Peyer's patch (tissue), 4 donors: ENCODE measurements at regions not wholly inside any gene's neighbourhood (a gene's known extent, or its start where the extent isn't known, plus 50 kb on each side); places are given as distances from the start of the nearest gene placed in this dataset.

ENCODE experiments used
- POLR2A ChIP-seq, 2 donors: fragments of 450-650 bp; IDR thresholded peaks; one replicate each; pipeline ENCODE4 v1.5.1; 2017; ENCODE audit warnings: antibody characterized with exemption in 2 of 2, mild to moderate bottlenecking in 2 of 2, moderate library complexity in 2 of 2
- TF ChIP-seq, protein P1 (sequence below), 6 experiments: fragments of 450-650 bp in 4 of 6; fragments of 200-600 bp in 2 of 6; sonication (generic) in 1 of 6; IDR thresholded peaks; one replicate each; pipeline ENCODE4 v1.5.1; 2017 to 2019; ENCODE audit warnings: antibody characterized with exemption in 6 of 6, mild to moderate bottlenecking in 3 of 6, moderate library complexity in 1 of 6

DNA sequence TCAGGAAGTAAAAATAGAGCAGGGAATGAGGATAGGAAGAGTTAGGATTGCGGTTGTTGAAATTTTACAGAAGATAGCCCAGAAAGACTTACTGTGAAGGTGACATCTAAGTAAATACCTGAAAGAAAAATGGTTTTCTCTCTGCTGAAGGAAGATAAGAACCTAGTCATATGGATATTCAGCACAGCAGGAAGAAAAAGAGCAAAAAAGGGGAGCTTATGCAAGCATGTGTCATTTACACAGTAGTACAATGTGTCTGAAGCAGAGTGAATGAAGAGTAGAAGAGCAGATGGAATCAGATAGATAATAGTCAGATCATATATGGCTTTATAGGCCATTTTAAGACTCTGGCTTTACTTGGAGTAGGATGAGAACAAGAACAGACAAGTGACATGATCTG, 126.9 kb upstream of the TENT5D start:
- TF ChIP-seq, protein P1, sequence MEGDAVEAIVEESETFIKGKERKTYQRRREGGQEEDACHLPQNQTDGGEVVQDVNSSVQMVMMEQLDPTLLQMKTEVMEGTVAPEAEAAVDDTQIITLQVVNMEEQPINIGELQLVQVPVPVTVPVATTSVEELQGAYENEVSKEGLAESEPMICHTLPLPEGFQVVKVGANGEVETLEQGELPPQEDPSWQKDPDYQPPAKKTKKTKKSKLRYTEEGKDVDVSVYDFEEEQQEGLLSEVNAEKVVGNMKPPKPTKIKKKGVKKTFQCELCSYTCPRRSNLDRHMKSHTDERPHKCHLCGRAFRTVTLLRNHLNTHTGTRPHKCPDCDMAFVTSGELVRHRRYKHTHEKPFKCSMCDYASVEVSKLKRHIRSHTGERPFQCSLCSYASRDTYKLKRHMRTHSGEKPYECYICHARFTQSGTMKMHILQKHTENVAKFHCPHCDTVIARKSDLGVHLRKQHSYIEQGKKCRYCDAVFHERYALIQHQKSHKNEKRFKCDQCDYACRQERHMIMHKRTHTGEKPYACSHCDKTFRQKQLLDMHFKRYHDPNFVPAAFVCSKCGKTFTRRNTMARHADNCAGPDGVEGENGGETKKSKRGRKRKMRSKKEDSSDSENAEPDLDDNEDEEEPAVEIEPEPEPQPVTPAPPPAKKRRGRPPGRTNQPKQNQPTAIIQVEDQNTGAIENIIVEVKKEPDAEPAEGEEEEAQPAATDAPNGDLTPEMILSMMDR (IDR thresholded peaks at IDR 0.05), result no peak
- no peak for TF ChIP-seq POLR2A (IDR thresholded peaks at IDR 0.05)
